NCI-H1930 (cell line): ENCODE measurements at regions not wholly inside any gene's neighbourhood (a gene's known extent, or its start where the extent isn't known, plus 50 kb on each side); places are given as distances from the start of the nearest gene placed in this dataset.
"Not testable (repeated sequence)": the region's sequence is repeated elsewhere in the genome, so short reads cannot be mapped to it uniquely, and the experiment has no call there.

ENCODE experiments used
- DNase-seq, 2 experiments: peaks; one replicate each; lab custom pipeline; 2025; lab: John Stamatoyannopoulos, UW

DNA sequence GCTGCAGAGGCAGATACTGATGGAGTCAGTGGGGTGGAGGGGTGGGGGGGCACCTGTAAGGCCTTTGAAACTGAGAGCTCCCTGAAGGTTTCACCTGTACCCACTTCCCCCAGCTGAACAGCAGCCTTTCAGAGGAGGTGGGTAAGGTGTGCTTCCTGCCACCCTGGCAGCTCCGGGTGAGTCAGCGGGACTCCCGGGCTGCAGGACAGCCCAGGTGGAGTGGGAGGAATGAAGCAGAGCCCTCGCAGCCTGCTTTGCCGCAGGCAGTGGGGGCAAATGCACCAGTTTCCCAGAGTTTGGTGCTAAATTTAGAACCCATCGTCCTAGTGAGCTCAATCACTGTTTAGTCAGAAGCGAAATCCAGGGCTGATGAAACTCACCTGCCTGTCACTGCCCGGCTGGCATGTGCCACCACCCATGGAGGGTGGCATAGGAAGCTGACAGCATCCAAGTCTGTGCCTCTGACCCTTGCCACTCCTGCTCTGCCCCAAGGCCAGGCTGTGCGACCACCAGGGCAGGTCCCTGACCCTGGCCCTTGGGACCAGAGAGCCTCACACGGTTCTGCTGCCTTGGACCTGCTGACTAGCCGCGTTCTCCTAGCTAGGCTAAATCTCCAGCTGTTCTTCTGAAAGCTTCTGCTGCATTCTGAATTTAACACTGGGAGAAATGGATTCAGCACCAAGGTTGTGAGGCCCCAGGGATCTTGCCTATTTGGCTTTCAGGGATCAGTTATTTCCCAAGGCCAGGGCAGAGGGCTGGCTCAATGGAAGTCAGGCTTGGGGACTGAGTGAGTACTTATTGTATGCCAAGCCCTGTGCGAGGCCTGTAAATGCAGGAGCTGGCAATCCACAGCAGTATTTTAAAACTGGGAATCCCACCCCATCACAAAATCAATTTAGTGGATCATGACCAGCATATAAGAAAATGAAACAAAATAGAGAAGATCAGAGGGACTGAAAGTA is 67.3 kb upstream of the RASGRF1 start:
- no peak for DNase-seq

DNA sequence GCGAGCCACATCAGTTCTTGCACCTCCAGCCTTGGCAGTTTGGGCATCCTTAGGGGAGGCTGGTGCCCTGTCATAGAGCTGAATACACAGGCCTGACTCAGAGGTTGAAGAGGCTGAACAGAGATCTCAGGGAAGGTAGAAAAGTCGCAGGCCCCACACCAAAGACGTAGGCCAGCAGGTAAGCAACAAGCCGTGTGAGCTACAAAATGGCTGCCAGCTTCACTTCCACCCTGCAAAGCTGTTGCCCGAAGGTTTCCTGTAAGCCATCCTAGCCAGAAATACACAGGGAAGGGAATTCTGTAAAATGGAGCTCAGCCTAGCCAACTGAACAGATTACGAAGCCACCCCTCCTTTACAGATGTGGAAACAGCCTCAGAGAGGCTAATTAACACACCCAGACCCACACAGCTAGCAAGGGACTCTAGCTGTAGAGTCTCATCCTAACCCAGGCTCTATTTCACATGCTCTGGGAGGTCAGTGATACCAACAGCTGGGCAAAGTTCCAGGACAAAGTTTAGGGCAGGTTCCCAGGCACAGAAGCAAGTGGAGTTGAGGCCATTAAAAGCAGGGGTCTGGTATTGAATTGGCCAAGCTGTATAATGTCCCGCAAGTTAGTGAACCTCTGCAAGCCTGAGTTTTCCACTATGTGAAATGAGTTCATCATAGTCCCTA is 66.3 kb upstream of the RASGRF1 start:
- no peak for DNase-seq

DNA sequence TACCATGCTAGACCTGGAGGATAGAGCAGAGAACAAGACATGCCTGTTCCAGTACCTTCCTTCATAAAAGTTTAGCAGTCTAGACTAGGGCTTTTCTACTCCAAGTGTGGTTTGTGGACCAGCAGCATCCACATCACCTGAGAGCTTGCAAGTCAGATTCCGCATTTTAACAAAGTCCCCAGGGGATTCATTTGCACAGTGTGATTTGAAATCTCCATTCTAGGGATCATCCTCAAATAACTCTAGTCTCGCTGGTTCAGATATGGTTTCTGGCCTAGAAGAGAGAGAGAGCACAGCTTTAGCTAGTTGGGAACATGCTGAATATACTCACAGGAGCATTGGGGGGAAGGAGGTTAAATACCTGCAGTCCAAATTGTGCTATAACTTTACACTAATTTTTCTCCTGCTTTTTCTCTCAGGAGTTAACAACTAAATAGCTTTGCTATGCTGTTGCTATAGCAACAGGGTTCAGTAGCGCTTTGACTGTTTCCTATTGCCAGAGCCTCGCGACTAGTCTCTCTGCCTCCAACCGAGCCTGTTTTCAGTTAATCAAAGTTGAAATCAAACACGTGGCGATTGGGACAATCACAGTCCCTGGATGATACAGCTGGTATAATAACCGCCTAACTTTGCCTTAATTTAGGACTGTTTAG is 64.0 kb upstream of the RASGRF1 start:
- no peak for DNase-seq

DNA sequence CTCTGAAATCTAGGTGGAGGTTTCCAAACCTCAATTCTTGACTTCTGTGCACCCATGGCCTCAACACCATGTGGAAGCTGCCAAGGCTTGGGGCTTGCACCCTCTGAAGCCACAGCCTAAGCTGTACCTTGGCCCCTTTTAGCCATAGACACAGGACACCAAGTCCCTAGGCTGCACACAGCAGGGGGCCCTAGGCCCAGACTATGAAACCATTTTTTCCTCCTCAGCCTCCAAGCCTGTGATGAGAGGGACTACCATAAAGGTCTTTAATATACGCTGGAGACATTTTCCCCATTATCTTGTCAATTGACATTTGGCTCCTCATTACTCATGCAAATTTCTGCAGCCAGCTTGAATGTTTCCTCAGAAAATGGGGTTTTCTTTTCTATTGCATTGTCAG is 53.7 kb upstream of the RASGRF1 start:
- not testable (repeated sequence) for DNase-seq

DNA sequence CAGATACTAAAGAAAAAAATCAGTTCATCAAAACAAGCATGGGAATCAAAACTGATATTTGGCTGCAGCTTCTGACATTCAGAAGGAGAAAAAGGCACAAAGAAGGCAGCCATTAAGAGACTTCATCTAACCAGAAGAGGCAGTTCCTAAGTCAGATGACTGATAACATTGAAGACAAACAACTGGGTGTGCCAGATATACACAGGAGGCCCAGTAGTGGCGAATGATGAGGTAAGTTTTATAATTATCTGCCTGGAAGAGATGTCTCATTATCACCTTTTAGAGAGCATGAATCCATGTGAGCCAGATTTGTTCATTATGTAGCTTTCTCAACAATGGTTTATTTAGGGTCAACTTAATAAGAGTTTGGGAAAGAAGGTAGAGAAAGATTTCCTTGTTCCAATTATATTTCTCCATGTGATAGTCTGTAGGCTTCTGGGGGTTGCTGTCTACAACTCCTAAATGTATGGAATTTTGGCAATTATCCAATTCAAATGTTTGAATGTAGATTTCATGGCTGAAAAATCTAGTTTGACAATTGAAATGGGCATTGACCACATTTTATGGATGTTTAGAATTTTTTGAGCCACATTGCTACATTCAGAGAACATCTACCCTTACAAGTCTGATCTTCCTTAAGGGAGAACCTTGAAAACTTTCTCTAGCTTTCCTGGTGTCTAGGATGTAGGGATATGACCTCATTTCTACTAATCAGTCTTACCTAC is 50.4 kb upstream of the RASGRF1 start:
- DNase-seq, result no peak
